Stimulated activated CD8-positive, alpha-beta memory T cell treated with anti-CD3 and anti-CD28 coated beads, Interleukin-12 subunit alpha, Interleukin-12 subunit beta, amount 100 ng/mL, for 1 hour (primary cell): ENCODE measurements at regions not wholly inside any gene's neighbourhood (a gene's known extent, or its start where the extent isn't known, plus 50 kb on each side); places are given as distances from the start of the nearest gene placed in this dataset.

Experiments
- DNase-seq: peaks from one replicate; pipeline ENCODE4 v3.0.0-alpha.2; 2020; ENCODE audit warnings: low read depth

GRCh38 chr18:45437366-45437765 lies 177.9 kb upstream of the SLC14A2 start:
- DNase-seq: no peak

- DNase-seq: no peak
Measured at GRCh38 chr18:45439851-45440645, 175.2 kb upstream of the SLC14A2 start.

- no peak for DNase-seq
Measured at GRCh38 chr18:45441110-45441847, 174.0 kb upstream of the SLC14A2 start.

GRCh38 chr18:45444040-45444439 lies 171.2 kb upstream of the SLC14A2 start:
- no peak for DNase-seq

- no peak for DNase-seq
Measured at GRCh38 chr18:45447355-45448265, 167.7 kb upstream of the SLC14A2 start.

DNA sequence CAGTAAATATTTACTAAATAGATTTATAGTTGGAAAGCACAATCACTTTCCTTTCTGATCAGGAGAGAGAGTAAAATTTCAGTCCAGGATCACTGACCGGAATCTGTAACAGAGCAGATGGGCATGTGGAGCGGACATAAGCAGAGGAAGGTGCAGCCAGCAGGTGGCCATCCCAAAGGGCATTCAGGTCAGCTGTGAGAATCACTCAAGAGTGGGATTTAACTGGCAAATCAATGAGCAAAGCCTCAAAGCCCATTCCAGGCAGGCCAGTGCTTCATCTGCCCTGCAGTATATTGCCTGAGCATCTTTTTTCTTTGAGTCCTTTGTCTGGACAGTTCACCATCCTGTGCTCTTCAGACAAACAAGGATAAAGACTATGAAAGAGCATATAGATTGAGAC lies 166.4 kb upstream of the SLC14A2 start:
- no peak for DNase-seq

DNA sequence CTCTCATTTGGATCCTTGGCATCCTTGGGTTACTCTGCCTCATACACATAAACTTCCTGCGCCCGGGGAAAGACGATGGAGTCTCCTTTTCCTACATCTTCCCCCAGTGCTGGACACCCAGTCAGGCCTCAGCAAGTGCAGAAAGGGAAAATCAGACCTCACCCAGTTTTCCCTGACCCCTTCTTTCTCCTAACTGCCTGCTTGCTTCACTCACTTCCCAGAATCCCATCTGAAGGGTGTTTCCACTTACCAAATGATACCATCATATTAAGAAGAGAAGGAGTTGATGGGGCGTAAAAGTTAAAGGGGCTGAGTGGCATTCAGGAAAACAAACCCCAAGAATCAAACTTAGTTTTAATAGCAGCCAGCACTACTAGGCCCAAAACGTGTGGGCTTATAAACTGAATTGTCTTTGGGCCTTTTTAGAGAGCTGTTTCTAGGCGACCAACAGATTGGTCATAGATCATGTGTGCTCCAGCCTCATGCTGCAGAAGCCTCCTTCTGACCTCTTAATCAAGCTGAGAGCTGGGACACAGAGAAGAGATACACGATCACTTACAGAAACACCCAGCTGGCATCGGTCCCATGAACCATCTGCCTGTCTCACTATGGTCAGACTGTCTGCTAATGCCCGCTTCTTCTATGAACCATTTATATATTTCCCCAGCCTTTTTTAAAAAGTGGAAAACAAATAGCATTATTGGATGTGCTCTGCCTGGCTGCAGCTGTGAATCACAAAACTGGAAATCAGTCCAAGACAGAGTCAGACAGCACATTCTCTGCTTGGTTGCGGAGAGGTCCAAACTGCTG lies 165.7 kb upstream of the SLC14A2 start:
- DNase-seq: no peak

GRCh38 chr18:45456090-45457021 lies 158.9 kb upstream of the SLC14A2 start:
- DNase-seq: no peak

DNA sequence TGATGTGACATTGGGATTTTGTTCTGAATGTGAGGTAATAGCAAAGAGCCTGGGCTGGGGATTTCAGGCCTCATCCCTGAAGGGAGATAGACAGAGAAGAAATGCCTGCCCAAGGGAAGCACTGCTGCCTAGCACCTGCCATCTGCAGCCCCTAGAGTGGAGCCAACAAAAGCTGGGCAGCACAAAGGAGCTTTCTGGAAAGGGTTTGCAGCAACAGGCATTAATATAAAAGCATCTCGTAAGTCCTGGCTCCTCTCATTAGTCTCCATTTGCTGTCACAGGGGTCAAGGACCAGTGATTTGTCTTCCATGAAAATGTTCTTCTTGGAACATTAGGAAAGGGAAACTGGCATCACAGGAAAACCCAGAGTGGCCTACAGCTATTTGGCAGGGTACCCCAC lies 157.2 kb upstream of the SLC14A2 start:
- no peak for DNase-seq

GRCh38 chr18:45462179-45462578 lies 153.1 kb upstream of the SLC14A2 start:
- no peak for DNase-seq

DNA sequence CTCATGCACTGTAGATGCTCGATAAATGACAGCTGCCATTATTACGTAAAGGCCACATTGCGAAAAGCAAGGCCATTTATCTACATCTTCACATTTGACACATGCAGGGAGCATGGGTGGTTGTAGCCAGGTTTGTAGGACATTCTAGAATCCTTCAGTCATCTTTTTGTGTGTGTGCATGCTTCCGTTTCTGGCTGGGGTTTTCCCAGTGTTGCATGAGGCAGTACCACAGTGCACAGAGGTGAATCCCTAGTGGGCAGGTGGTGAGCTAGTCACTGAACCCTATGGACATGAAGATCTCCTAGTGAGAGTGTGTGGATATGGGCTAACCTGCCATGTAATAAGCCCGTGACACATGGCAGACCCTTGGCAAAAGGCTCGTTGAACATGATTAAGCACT lies 151.8 kb upstream of the SLC14A2 start:
- DNase-seq: no peak

DNA sequence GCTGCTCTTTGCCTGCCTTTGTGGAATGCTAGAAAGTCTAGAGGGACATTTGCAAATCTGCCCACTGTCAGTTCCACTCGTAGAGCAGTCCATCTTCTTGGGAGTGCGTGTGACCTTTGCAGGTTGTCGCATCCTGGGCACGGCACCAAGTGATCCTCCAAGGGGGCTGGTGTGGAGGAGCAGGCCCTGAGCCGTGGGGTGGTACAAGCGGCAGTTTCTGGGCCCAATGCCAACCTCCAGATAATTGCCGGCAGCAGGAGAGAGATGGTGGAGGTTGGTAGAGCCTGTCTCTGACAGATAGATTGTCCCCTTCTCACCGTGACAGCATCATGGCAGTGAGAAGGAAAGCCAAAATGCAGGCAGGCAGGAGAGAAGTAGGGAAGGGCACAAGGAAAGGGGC lies 150.7 kb upstream of the SLC14A2 start:
- DNase-seq: no peak

DNA sequence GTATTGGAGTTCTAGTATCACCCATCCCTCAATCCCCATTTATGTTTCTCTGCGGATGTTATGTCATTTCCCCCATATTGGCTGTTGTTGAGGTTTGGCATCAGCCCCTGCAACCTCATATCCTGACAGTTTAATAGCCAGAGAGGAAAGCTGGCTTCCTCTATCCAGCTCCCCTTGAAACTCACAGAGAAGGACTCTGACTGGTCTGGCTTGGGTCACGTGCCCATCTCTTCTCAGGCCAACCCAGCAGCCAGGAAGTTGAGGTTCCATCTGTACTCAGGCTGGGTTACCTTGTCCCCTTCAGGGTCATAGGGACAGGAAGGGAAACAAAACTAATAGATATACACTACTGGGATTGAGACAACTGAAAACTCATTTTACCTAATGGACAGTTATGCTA lies 148.0 kb upstream of the SLC14A2 start:
- DNase-seq: no peak

GRCh38 chr18:45467945-45468344 lies 147.3 kb upstream of the SLC14A2 start:
- no peak for DNase-seq

DNA sequence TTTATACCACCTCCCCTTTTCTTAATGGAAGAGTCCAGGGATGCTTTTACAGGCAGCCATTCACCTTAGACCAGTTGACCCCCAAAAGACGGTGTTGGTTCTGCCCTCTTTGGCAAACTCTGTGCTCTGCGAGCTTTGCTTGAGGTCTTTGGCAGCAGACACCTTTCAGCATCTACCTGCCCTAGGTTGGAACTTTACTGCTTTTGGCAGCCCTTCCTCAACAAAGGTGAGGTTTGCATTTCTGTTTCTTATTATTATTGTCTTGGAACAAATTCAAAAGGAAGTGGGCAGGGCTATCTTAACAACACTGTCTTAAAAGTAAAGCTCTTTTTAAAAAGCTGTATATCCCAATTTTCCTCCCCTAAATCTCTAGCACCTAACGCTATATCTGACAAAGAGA lies 136.4 kb upstream of the SLC14A2 start:
- no peak for DNase-seq

DNA sequence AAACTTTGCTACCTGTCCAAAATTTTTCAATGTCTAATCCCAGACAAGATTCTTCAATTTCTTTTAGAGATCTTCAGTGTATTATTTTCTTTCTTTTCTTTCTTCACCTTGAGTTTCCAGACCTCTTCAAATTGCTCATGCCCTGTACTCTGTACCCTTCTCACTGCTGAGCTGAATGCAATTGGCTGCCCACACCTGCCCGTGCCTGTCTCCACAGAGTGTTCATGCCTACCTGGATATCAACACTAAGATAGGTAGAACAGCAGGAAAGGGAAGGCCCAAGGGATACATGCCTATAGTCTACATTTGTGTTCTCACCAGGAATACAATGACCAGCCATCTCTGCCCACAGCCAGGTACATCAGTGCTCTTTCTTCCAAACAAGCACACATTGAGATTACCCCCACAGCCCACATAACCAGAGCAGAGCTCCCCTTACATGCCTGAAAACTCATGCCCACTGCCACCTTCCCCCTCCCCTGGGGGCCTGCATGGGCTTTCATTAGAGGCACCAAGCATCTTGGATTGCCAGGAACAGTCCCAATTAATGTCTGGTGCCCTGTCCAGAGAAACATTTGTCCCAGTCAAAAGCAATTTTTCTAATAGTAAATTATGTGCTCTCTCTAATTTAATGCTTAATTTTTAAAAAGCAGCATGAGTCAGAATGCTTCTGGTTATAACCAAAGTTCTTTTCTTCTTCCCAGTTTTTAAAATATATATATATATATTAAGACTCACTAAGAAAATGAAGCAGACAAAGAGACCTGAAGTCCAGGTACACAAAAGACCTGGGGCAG lies 134.9 kb upstream of the SLC14A2 start:
- DNase-seq: no peak

- DNase-seq: no peak
Measured at GRCh38 chr18:45481821-45482220, 133.5 kb upstream of the SLC14A2 start.

GRCh38 chr18:45482286-45482685 lies 133.0 kb upstream of the SLC14A2 start:
- no peak for DNase-seq

DNA sequence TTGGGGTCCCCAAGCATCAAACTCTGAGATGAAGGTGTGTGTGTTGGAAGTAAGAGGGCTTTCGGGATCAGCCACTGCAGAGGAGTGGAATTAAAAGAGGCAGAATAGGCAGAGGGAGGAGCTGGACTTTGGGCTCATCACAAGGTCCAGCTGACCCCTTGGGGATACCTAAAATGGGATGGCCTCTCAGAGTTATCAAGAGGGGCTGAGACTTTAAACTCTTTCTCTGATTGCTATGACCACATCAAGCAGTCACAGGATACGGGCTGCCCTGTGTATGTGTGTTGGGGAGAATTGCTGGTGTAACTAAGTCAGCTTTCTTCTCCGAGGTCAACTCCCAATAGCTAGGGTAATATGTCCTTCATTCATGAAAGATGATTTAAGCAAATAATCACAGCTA lies 127.7 kb upstream of the SLC14A2 start:
- DNase-seq: no peak

GRCh38 chr18:45488645-45489044 lies 126.6 kb upstream of the SLC14A2 start:
- no peak for DNase-seq
